SU-DHL-6 (cell line): ENCODE measurements at regions not wholly inside any gene's neighbourhood (a gene's known extent, or its start where the extent isn't known, plus 50 kb on each side); places are given as distances from the start of the nearest gene placed in this dataset.
"Not testable (repeated sequence)": the region's sequence is repeated elsewhere in the genome, so short reads cannot be mapped to it uniquely, and the experiment has no call there.

ENCODE experiments used
- H2AFZ ChIP-seq: fragments of 200-600 bp; sonication (generic); 2 replicates; pipeline ENCODE4 v1.6.1; 2014; ENCODE audit warnings: low read depth, mild to moderate bottlenecking, moderate library complexity, mixed read lengths, antibody characterized with exemption, low read length; ENCODE audit not compliant: severe bottlenecking
- H3F3A ChIP-seq: fragments of 200-600 bp; shearing (Covaris generic); 2 replicates; pipeline ENCODE4 v1.6.0; 2016; ENCODE audit warnings: antibody characterized with exemption, mild to moderate bottlenecking; ENCODE audit not compliant: insufficient read depth
- H3K27ac ChIP-seq: fragments of 200-600 bp; sonication (generic); 2 replicates; pipeline ENCODE4 v1.5.1; 2016; ENCODE audit warnings: low read depth, mild to moderate bottlenecking, low read length, moderate library complexity, mixed read lengths
- H3K27me3 ChIP-seq: fragments of 200-600 bp; sonication (generic), shearing (Covaris generic); 2 replicates; pipeline ENCODE4 v1.6.0; 2014; ENCODE audit warnings: mild to moderate bottlenecking, low read length
- H3K36me3 ChIP-seq: fragments of 200-600 bp; sonication (generic); 2 replicates; pipeline ENCODE4 v1.6.1; 2014; ENCODE audit warnings: mild to moderate bottlenecking, low read length, mixed read lengths
- H3K4me2 ChIP-seq: fragments of 300-600, 200-600 bp; shearing (Covaris generic), sonication (generic); 2 replicates; pipeline ENCODE4 v1.6.0; 2014; ENCODE audit warnings: low read length, low read depth, mild to moderate bottlenecking; ENCODE audit not compliant: poor library complexity, severe bottlenecking
- H3K4me3 ChIP-seq: fragments of 200-600 bp; sonication (generic); 2 replicates; pipeline ENCODE4 v1.5.1; 2014; ENCODE audit warnings: antibody characterized with exemption, low read length, mild to moderate bottlenecking, mixed read lengths; ENCODE audit not compliant: insufficient read depth, poor library complexity, severe bottlenecking
- H3K79me2 ChIP-seq: fragments of 200-600 bp; sonication (generic); 2 replicates; pipeline ENCODE4 v1.6.1; 2014; ENCODE audit warnings: mild to moderate bottlenecking, low read length, moderate library complexity; ENCODE audit not compliant: insufficient read depth
- H3K9ac ChIP-seq: fragments of 200-600 bp; sonication (generic); 2 replicates; pipeline ENCODE4 v1.7.0; 2014; ENCODE audit warnings: mild to moderate bottlenecking, low read length
- H3K9me2 ChIP-seq: fragments of 200-600 bp; sonication (generic); replicated peaks from 2 replicates; pipeline ENCODE4 v1.6.1; 2014; ENCODE audit warnings: low read length; ENCODE audit not compliant: insufficient read depth
- H3K9me3 ChIP-seq: fragments of 200-600 bp; sonication (generic); 2 replicates; pipeline ENCODE4 v1.6.1; 2014; ENCODE audit warnings: low read length, mixed read lengths; ENCODE audit not compliant: insufficient read depth
- H4K20me1 ChIP-seq: fragments of 200-600 bp; sonication (generic); 2 replicates; pipeline ENCODE4 v1.6.1; 2014; ENCODE audit warnings: low read depth, mild to moderate bottlenecking, antibody characterized with exemption, low read length, moderate library complexity, mixed read lengths

DNA sequence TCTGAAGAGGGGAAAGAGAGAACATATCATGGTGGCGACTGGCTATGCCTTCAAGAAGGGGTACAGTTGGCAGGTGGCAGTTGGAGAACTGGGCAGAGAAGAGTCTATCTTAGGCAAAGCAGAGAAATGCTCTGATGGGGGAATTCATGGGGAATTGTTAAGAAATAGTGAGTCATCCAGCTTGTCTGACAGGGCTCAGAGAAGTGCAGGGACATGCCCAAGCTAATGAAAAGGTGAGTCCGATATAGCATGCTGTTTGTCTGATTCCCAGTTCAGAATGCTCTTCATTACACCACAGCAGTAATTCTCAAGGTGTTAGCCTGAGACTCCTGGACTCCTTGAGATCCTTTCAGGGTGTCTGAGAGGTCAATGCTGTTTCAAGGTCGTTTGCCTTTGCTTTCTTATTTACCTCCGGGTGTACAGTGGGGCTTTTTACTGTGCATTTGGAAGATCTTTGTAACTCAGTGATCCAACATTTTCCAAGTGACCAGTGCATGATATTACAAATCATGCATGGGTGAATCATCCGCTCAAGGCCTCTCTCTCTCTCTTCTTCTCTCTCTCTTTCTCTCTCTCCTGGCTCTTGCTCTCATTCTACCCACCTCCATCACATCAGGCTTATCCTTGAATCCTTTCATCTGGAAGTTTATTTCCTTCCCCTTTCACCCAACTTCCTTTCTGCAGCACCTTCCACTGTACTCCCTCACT is 51.5 kb upstream of the PAX8 start:
- not testable (repeated sequence) for H3K4me2 ChIP-seq, H3K79me2 ChIP-seq, H2AFZ ChIP-seq, H3K27ac ChIP-seq, H3F3A ChIP-seq, H3K9me2 ChIP-seq, H4K20me1 ChIP-seq, H3K9me3 ChIP-seq, H3K9ac ChIP-seq, H3K27me3 ChIP-seq, H3K36me3 ChIP-seq, H3K4me3 ChIP-seq

- H3K4me2 ChIP-seq, H3K4me3 ChIP-seq, H3K9ac ChIP-seq, H3K79me2 ChIP-seq, H3K27me3 ChIP-seq, H3F3A ChIP-seq, H4K20me1 ChIP-seq, H3K36me3 ChIP-seq, H3K9me3 ChIP-seq, H3K27ac ChIP-seq, H3K9me2 ChIP-seq, H2AFZ ChIP-seq: not testable (repeated sequence)
These were observed 50.3 kb upstream of the PAX8 start for GRCh38 chr2:113328973-113329372.

DNA sequence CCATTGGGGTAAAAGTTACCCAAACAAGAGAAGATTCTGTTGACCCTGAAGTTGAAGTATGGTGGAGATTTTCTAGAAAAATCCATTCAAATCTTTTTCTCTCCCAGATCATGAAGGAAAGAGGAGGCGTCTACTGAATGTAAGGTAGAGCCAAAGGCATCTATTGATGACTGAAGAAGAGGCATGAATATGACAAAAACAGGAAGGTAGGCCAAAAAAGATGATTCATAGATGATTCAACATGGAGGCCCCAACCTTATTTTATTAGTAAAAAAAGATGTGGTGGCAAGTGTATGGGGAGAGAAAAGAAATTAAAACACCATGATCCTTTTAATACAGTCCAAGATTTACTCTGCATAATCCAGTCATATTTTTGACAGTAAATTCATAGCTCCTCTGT is 49.9 kb upstream of the PAX8 start:
- H3K9me2 ChIP-seq, H3K4me3 ChIP-seq, H3K79me2 ChIP-seq, H3K9me3 ChIP-seq, H3K9ac ChIP-seq, H4K20me1 ChIP-seq, H3K4me2 ChIP-seq, H3K27me3 ChIP-seq, H3F3A ChIP-seq, H3K27ac ChIP-seq, H2AFZ ChIP-seq, H3K36me3 ChIP-seq: not testable (repeated sequence)
